SK-N-SH (cell line): ENCODE measurements at regions not wholly inside any gene's neighbourhood (a gene's known extent, or its start where the extent isn't known, plus 50 kb on each side); places are given as distances from the start of the nearest gene placed in this dataset.

Experiments used
- CHD2 ChIP-seq: fragments of 150-350 bp; IDR thresholded peaks from 2 replicates; pipeline ENCODE4 v1.6.1; 2018; ENCODE audit warnings: low read length; ENCODE audit not compliant: partially characterized antibody
- CTCF ChIP-seq: fragments of 200-600 bp; sonication (generic); IDR thresholded peaks from 2 replicates; pipeline ENCODE4 v1.6.1; 2017; ENCODE audit warnings: antibody characterized with exemption, mild to moderate bottlenecking, moderate library complexity
- FOXJ3 ChIP-seq: sonication (generic); formaldehyde crosslinking; IDR thresholded peaks from 2 replicates; pipeline ENCODE4 v1.5.1; 2020; ENCODE audit warnings: mild to moderate bottlenecking, missing genetic modification reagents
- GABPA ChIP-seq: IDR thresholded peaks from 2 replicates; pipeline ENCODE4 v1.4.0; 2012; ENCODE audit warnings: low read depth, mild to moderate bottlenecking
- GATA2 ChIP-seq: sonication (generic); formaldehyde crosslinking; IDR thresholded peaks from 2 replicates; pipeline ENCODE4 v1.5.0; 2020; ENCODE audit warnings: mild to moderate bottlenecking, missing genetic modification reagents
- JUND ChIP-seq: IDR thresholded peaks from 2 replicates; pipeline ENCODE4 v1.4.0; 2012
- POLR2AphosphoS5 ChIP-seq: IDR thresholded peaks from 2 replicates; pipeline ENCODE4 v1.6.1; 2012; ENCODE audit warnings: low read depth, low read length
- RAD21 ChIP-seq: IDR thresholded peaks from 2 replicates; pipeline ENCODE4 v1.6.1; 2012; ENCODE audit warnings: mild to moderate bottlenecking, low read length
- RCOR1 ChIP-seq: fragments of 150-350 bp; IDR thresholded peaks from 2 replicates; pipeline ENCODE4 v1.6.1; 2017; ENCODE audit warnings: antibody characterized with exemption, low read length
- RFX5 ChIP-seq: IDR thresholded peaks from 2 replicates; pipeline ENCODE4 v1.6.1; 2012; ENCODE audit warnings: mild to moderate bottlenecking, improper control_type of control experiment, low read length
- YY1 ChIP-seq: IDR thresholded peaks from 2 replicates; pipeline ENCODE4 v1.4.0; 2012; ENCODE audit warnings: low read depth, mild to moderate bottlenecking
- ZBTB33 ChIP-seq: IDR thresholded peaks from 2 replicates; pipeline ENCODE4 v1.4.0; 2012; ENCODE audit warnings: low read depth, borderline replicate concordance
- TF ChIP-seq, protein P1 (sequence below): IDR thresholded peaks from 2 replicates; pipeline ENCODE4; 2012

GRCh38 chr13:42412812-42413483 is 141.0 kb downstream of the AKAP11 start:
- TF ChIP-seq CHD2 (no peak), CTCF (no peak), RCOR1 (no peak), POLR2AphosphoS5 (no peak), ZBTB33 (no peak), JUND (no peak), GATA2 (CRISPR knock-in tag) (no peak), RAD21 (no peak), FOXJ3 (CRISPR knock-in tag) (no peak), YY1 (no peak), RFX5 (no peak), GABPA (no peak)
- TF ChIP-seq, protein P1, sequence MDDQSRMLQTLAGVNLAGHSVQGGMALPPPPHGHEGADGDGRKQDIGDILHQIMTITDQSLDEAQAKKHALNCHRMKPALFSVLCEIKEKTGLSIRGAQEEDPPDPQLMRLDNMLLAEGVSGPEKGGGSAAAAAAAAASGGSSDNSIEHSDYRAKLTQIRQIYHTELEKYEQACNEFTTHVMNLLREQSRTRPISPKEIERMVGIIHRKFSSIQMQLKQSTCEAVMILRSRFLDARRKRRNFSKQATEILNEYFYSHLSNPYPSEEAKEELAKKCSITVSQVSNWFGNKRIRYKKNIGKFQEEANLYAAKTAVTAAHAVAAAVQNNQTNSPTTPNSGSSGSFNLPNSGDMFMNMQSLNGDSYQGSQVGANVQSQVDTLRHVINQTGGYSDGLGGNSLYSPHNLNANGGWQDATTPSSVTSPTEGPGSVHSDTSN, result no peak
